CD4-positive, alpha-beta T cell treated with Interferon alpha-2 for 1 hour (primary cell): ENCODE measurements at regions not wholly inside any gene's neighbourhood (a gene's known extent, or its start where the extent isn't known, plus 50 kb on each side); places are given as distances from the start of the nearest gene placed in this dataset.

Experiments used
- DNase-seq, 2 donors: peaks; one replicate each; pipeline ENCODE4 v3.0.0-alpha.2; 2020 to 2022

- no peak for DNase-seq
Observed at GRCh38 chr13:106118996-106119395, 416.5 kb downstream of the EFNB2 start.

GRCh38 chr13:106118050-106118449 is 417.4 kb downstream of the EFNB2 start:
- no peak for DNase-seq

- no peak for DNase-seq
Observed at GRCh38 chr13:106117640-106118039, 417.8 kb downstream of the EFNB2 start.

- DNase-seq = no peak
Observed at GRCh38 chr13:106117035-106117434, 418.4 kb downstream of the EFNB2 start.

- no peak for DNase-seq
Observed at GRCh38 chr13:106115081-106115480, 420.4 kb downstream of the EFNB2 start.

GRCh38 chr13:106113796-106114195 is 421.7 kb downstream of the EFNB2 start:
- DNase-seq = no peak

GRCh38 chr13:106112191-106112590 is 423.3 kb downstream of the EFNB2 start:
- no peak for DNase-seq

- DNase-seq = no peak
Observed at GRCh38 chr13:106110241-106110855, 425.1 kb downstream of the EFNB2 start.

GRCh38 chr13:106109391-106109791 is 426.1 kb downstream of the EFNB2 start:
- no peak for DNase-seq

GRCh38 chr13:106108346-106108745 is 427.1 kb downstream of the EFNB2 start:
- DNase-seq = no peak

- no peak for DNase-seq
Observed at GRCh38 chr13:106107061-106107460, 428.4 kb downstream of the EFNB2 start.

GRCh38 chr13:106105153-106105552 is 430.3 kb downstream of the EFNB2 start:
- no peak for DNase-seq

- DNase-seq = no peak
Observed at GRCh38 chr13:106104281-106104901, 431.1 kb downstream of the EFNB2 start.

GRCh38 chr13:106103779-106104178 is 431.7 kb downstream of the EFNB2 start:
- DNase-seq = no peak

GRCh38 chr13:106102786-106103185 is 432.7 kb downstream of the EFNB2 start:
- no peak for DNase-seq

GRCh38 chr13:106101201-106101600 is 434.3 kb downstream of the EFNB2 start:
- no peak for DNase-seq

GRCh38 chr13:106100171-106100919 is 435.1 kb downstream of the EFNB2 start:
- DNase-seq = no peak

GRCh38 chr13:106099765-106100164 is 435.7 kb downstream of the EFNB2 start:
- no peak for DNase-seq

- DNase-seq = no peak
Observed at GRCh38 chr13:106098778-106099177, 436.7 kb downstream of the EFNB2 start.

GRCh38 chr13:106096661-106097092 is 438.8 kb downstream of the EFNB2 start:
- no peak for DNase-seq

- DNase-seq = no peak
Observed at GRCh38 chr13:106095919-106096318, 439.5 kb downstream of the EFNB2 start.

GRCh38 chr13:106095406-106095805 is 440.1 kb downstream of the EFNB2 start:
- DNase-seq = no peak

- DNase-seq = no peak
Observed at GRCh38 chr13:106090001-106090400, 445.5 kb downstream of the EFNB2 start.
